ENCODE measurements at regions not wholly inside any gene's neighbourhood (a gene's known extent, or its start where the extent isn't known, plus 50 kb on each side); places are given as distances from the start of the nearest gene placed in this dataset.
"Not testable (repeated sequence)": the region's sequence is repeated elsewhere in the genome, so short reads cannot be mapped to it uniquely, and the experiment has no call there.

DNA sequence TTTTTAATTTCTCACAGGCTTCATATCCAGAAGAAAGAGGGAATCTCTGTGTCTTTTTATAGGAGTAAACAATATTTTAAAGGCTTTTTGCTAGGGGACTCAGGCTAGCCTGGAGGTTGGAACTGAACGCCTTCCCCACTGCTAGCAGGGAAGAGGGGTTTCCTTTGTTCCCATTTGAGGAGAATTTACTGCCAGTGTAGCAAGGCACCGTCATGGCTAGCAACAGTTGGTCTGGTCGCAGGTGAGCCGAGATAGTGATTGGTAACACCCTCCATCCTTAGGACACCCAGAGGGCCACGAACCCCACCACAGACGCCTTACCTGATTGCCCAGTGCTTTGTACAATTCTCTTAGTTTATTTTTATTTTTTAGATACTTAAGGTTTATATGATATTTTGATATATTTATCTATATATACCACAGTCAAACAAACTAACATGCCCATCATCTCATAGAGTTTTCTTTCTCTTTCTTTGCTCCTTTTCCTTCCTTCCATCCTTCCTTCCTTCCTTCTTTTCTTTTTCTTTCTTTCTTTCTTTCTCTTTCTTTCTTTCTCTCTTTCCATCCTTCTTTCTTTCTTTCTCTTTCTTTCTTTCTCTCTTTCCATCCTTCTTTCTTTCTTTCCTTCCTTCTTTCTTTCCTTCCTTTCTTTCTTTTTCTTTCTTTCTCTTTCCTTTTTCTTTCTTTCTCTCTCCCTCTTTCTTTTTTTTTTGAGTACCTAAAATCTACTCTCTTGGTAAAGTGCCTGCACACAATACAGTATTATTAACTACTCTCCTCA lies 219.0 kb upstream of the AKR1E2 start:
- DNase-seq (ENCODE audit: extremely low read depth, low read depth): no peak
- TF ChIP-seq, protein P1, sequence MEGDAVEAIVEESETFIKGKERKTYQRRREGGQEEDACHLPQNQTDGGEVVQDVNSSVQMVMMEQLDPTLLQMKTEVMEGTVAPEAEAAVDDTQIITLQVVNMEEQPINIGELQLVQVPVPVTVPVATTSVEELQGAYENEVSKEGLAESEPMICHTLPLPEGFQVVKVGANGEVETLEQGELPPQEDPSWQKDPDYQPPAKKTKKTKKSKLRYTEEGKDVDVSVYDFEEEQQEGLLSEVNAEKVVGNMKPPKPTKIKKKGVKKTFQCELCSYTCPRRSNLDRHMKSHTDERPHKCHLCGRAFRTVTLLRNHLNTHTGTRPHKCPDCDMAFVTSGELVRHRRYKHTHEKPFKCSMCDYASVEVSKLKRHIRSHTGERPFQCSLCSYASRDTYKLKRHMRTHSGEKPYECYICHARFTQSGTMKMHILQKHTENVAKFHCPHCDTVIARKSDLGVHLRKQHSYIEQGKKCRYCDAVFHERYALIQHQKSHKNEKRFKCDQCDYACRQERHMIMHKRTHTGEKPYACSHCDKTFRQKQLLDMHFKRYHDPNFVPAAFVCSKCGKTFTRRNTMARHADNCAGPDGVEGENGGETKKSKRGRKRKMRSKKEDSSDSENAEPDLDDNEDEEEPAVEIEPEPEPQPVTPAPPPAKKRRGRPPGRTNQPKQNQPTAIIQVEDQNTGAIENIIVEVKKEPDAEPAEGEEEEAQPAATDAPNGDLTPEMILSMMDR (IDR thresholded peaks at IDR 0.05; ENCODE audit: low read depth, low read length, missing control alignments): no peak
- no peak overlapping the region for H3K4me3 ChIP-seq (replicated peaks; ENCODE audit: low read depth, low read length)

DNA sequence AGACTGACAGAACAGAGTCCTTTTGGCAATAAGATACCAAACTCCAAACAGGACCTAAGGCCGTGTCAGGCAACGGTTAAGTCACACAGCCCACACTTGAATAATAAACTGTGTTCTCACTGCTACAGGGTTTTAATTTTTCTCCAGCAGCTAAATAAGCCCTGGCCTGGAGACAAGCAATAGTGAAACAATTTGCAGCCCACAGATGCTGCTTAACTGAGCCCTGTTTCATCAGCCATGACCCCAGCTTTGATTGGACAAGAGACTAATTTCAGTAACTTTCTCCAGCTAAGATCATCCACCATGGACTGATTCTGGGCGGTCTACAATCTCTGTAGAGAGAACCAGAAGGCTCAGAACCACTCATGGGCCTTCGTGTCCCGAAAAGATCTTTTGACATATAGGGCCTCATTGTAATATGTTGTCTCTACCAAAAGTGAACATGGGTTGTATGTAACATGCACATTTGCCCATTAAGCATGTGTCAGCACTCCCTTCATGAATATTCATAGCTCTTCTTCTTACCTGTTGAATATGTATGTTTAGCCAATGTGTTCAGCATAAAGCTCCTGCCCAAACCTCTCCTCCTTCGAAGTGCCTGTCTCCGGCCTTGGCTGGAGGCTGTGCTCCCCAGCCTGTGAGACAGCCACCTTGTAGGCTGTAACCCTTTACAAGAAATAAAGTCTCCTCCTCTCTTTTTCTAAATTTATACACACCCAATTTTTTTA lies 223.1 kb upstream of the AKR1E2 start:
- no peak overlapping the region for H3K4me3 ChIP-seq (replicated peaks; ENCODE audit: low read depth, low read length)
- no peak for DNase-seq (ENCODE audit: extremely low read depth, low read depth)
- TF ChIP-seq, protein P1 (IDR thresholded peaks at IDR 0.05; ENCODE audit: low read depth, low read length, missing control alignments): no peak

DNA sequence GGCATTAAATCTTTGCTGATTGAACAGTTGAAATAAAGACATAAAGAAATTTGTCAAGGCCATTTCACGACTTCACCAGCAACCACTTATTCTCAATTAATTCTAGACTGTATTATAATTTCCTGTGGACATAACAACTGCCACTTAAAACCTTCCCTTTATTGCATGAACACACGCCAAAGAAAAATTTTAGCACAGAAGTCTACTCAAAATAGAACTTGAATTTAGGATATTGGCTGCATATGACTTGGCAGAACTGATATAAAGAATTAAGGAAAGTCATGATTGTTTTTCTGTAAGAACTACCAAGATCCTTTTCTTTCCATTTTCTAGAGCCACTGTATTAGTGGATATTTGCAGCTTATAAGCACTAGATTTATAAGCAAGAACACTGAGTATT lies 226.5 kb upstream of the AKR1E2 start:
- no peak for DNase-seq (ENCODE audit: extremely low read depth, low read depth)
- no peak overlapping the region for H3K4me3 ChIP-seq (replicated peaks; ENCODE audit: low read depth, low read length)
- TF ChIP-seq, protein P1 (IDR thresholded peaks at IDR 0.05; ENCODE audit: low read depth, low read length, missing control alignments): no peak

DNA sequence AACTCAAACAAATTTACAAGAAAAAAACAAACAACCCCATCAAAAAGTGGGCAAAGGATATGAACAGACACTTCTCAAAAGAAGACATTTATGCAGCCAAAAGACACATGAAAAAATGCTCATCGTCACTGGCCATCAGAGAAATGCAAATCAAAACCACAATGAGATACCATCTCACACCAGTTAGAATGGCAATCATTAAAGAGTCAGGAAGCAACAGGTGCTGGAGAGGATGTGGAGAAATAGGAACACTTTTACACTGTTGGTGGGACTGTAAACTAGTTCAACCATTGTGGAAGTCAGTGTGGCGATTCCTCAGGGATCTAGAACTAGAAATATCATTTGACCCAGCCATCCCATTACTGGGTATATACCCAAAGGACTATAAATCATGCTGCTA lies 228.1 kb upstream of the AKR1E2 start:
- not testable (repeated sequence) for DNase-seq (ENCODE audit: extremely low read depth, low read depth); H3K4me3 ChIP-seq (replicated peaks; ENCODE audit: low read depth, low read length)

DNA sequence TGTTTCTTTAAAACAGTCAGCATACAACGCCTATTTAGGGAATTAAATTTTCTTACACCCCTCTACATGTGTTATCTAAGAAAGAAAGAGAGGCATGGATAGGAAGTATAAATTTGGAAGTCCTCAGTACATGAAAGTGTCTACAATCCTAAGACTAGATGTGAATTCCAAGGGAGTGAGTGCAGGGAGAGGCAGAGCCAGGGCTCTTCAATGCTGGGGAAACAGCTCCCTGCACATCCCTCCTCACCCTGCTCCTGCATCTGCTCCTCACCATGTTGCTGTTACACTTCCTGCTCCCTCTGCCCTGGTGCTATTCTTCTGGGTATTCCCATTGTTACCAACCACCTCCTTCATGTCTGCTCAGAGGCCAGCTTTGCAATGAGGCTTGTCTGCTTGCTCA lies 229.1 kb upstream of the AKR1E2 start:
- TF ChIP-seq, protein P1 (IDR thresholded peaks at IDR 0.05; ENCODE audit: low read depth, low read length, missing control alignments): no peak
- H3K4me3 ChIP-seq (replicated peaks; ENCODE audit: low read depth, low read length): no peak overlapping the region
- no peak for DNase-seq (ENCODE audit: extremely low read depth, low read depth)

DNA sequence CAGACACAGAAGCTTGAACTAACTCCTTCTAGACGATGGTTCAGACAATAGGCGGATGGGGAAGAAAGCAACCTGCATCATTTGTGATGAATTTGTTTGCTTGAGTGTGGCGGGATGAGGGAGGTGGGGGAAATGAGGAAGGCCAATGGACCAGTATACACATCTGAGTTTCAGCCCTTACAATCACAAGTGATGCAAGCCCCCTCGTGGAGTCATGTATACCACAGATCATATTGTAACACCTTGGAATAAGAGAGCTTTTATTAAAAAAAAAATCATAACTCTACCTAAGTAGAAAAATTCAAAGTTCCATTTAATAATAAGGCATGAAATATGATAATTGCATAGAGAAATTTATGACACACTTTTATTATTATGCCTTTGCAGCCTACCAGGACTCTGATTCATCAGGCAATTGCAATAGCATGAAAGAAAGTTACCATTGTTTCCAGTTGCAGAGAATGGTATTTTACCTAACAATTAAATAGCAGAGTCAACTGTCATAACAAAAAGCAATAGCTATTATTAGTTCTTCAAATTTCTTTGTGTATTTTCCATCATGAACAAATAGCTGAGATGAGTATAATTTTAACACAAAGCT lies 230.2 kb upstream of the AKR1E2 start:
- TF ChIP-seq, protein P1 (IDR thresholded peaks at IDR 0.05; ENCODE audit: low read depth, low read length, missing control alignments): no peak
- no peak overlapping the region for H3K4me3 ChIP-seq (replicated peaks; ENCODE audit: low read depth, low read length)
- DNase-seq (ENCODE audit: extremely low read depth, low read depth): no peak

DNA sequence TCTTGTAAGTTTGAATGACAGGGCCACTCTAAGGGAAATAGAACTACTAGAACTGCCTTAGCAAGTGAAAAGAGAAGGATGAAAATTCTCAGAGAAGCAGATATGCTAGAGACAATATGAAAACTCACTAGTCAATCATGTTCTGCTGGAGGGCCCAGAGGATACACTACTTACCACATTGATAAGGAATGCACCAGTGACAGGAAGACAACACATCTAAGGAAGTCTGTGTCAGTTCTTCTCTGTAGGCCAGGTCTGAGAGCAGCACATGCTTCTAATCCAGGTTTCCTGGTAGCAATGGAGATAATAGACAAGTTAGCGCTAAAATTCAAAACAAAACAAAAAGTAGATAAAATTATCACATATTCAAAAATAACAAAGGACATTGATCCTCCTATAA lies 235.2 kb upstream of the AKR1E2 start:
- DNase-seq (ENCODE audit: extremely low read depth, low read depth): no peak
- TF ChIP-seq, protein P1 (IDR thresholded peaks at IDR 0.05; ENCODE audit: low read depth, low read length, missing control alignments): no peak
- no peak overlapping the region for H3K4me3 ChIP-seq (replicated peaks; ENCODE audit: low read depth, low read length)
